ENCODE measurements at regions not wholly inside any gene's neighbourhood (a gene's known extent, or its start where the extent isn't known, plus 50 kb on each side); places are given as distances from the start of the nearest gene placed in this dataset.

GRCh38 chr7:86006909-86007308 lies 636.8 kb upstream of the GRM3 start:
- H3K4me3 Mint-ChIP-seq, result no peak overlapping the region
- peak overlapping the region; percentile 8 for H3K27ac Mint-ChIP-seq
- TF ChIP-seq, protein P1, sequence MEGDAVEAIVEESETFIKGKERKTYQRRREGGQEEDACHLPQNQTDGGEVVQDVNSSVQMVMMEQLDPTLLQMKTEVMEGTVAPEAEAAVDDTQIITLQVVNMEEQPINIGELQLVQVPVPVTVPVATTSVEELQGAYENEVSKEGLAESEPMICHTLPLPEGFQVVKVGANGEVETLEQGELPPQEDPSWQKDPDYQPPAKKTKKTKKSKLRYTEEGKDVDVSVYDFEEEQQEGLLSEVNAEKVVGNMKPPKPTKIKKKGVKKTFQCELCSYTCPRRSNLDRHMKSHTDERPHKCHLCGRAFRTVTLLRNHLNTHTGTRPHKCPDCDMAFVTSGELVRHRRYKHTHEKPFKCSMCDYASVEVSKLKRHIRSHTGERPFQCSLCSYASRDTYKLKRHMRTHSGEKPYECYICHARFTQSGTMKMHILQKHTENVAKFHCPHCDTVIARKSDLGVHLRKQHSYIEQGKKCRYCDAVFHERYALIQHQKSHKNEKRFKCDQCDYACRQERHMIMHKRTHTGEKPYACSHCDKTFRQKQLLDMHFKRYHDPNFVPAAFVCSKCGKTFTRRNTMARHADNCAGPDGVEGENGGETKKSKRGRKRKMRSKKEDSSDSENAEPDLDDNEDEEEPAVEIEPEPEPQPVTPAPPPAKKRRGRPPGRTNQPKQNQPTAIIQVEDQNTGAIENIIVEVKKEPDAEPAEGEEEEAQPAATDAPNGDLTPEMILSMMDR (IDR thresholded peaks at IDR 0.05), result no peak
- H3K36me3 Mint-ChIP-seq (ENCODE audit: low read depth), result no peaks in the 10 kb centered on the region
- H3K9me3 Mint-ChIP-seq, result peaks cover 8% of the 10 kb centered on the region
- peaks cover 5% of the 10 kb centered on the region for H3K4me1 Mint-ChIP-seq
- no peaks in the 10 kb centered on the region for H3K27me3 Mint-ChIP-seq (ENCODE audit: low read depth, poor library complexity)
- DNase-seq, result no peak

DNA sequence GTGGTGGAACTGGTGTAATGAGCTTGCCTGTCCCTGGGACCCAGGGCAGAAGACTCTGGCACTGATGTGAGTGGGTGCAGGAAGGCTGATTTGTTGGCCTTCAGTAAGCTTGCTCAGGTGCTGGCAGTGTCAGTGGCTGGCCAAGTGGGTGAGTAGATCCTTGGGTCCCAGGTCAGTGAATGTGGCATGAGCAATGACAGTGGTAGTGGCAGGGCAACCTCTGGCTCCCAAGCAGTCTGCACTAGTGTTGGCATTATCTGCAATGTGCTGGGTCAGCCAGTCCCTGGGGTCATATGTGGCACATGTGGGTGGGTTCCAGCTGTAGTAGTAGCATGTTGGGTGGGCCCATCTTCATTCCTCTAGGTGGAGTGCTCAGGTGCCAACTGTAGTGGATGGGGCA lies 640.9 kb upstream of the GRM3 start:
- peaks cover 25% of the 10 kb centered on the region for H3K9me3 Mint-ChIP-seq
- H3K27me3 Mint-ChIP-seq (ENCODE audit: low read depth, poor library complexity), result no peaks in the 10 kb centered on the region
- H3K4me3 Mint-ChIP-seq, result no peak overlapping the region
- H3K4me1 Mint-ChIP-seq, result peaks cover 5% of the 10 kb centered on the region
- no peaks in the 10 kb centered on the region for H3K36me3 Mint-ChIP-seq (ENCODE audit: low read depth)
- no peak overlapping the region for H3K27ac Mint-ChIP-seq
- TF ChIP-seq, protein P1 (IDR thresholded peaks at IDR 0.05), result no peak
- DNase-seq, result no peak

DNA sequence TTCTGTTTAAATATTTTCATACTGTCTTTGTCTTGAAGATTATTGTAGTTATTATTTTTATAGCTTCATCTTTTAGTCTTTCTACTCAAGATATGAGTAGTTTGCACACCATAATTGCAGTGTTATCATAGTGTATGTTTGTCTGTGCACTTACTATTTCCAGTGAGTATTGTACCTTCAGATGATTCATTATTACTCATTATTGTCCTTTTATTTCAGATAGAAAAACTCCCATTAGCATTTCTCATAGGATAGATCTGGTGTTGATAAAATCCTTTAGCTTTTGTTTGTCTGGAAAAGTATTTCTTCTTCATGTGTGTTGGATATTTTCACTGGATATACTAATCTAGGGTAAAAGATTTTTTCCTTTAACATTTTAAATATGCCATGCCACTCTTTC lies 646.2 kb upstream of the GRM3 start:
- TF ChIP-seq, protein P1 (IDR thresholded peaks at IDR 0.05), result no peak
- no peaks in the 10 kb centered on the region for H3K27me3 Mint-ChIP-seq (ENCODE audit: low read depth, poor library complexity)
- no peaks in the 10 kb centered on the region for H3K36me3 Mint-ChIP-seq (ENCODE audit: low read depth)
- H3K4me3 Mint-ChIP-seq, result no peak overlapping the region
- H3K4me1 Mint-ChIP-seq, result no peaks in the 10 kb centered on the region
- DNase-seq, result no peak
- H3K9me3 Mint-ChIP-seq, result peaks cover 28% of the 10 kb centered on the region
- no peak overlapping the region for H3K27ac Mint-ChIP-seq

DNA sequence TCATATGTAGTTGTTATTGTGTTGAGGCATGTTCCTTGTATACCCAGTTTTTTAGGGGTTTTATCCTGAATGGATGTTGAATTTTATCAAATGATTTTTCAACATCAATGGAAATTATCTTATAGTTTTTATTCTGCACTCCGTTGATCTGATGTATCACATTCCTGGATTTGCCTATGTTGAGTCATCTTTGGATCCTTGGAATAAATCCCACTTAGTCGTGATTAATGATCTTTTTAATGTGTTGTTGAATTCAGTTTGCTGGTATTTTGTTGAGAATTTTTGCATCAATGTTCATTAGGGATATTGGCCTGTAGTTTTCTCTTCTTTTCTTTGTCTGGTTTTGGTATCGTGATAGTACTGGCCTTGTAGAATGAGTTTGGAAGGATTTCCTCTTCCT lies 648.6 kb upstream of the GRM3 start:
- H3K27ac Mint-ChIP-seq, result no peak overlapping the region
- no peaks in the 10 kb centered on the region for H3K27me3 Mint-ChIP-seq (ENCODE audit: low read depth, poor library complexity)
- no peak for DNase-seq
- TF ChIP-seq, protein P1 (IDR thresholded peaks at IDR 0.05), result no peak
- H3K9me3 Mint-ChIP-seq, result peaks cover 11% of the 10 kb centered on the region
- no peaks in the 10 kb centered on the region for H3K4me1 Mint-ChIP-seq
- no peak overlapping the region for H3K4me3 Mint-ChIP-seq
- no peaks in the 10 kb centered on the region for H3K36me3 Mint-ChIP-seq (ENCODE audit: low read depth)

GRCh38 chr7:85980740-85981139 lies 663.0 kb upstream of the GRM3 start:
- Mint-ChIP-seq H3K4me3 (no peak overlapping the region), H3K27me3 (ENCODE audit: low read depth, poor library complexity) (no peaks in the 10 kb centered on the region), H3K27ac (no peak overlapping the region), H3K4me1 (no peaks in the 10 kb centered on the region), H3K36me3 (ENCODE audit: low read depth) (no peaks in the 10 kb centered on the region), H3K9me3 (no peaks in the 10 kb centered on the region)
- no peak for DNase-seq
- TF ChIP-seq, protein P1 (IDR thresholded peaks at IDR 0.05), result no peak

DNA sequence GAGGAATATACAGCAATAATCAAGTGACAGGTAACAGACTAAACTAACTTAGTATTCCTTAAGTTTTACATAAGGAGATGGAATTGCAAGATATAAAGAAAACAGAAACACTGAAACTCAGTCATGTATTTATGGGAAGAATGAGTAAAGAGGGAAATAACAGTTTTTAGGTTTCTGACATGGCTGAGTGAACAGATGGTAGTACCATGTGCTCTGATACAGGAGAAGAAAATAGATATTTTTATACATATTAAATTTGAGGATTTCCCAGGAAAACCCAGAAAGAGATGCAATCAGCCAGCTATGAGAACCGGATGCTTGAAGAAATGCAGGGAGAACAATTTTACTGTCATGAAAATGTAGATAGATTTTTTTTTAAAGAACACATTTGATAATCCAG lies 669.5 kb upstream of the GRM3 start:
- no peaks in the 10 kb centered on the region for H3K4me1 Mint-ChIP-seq
- H3K4me3 Mint-ChIP-seq, result no peak overlapping the region
- no peak for DNase-seq
- no peaks in the 10 kb centered on the region for H3K9me3 Mint-ChIP-seq
- H3K27ac Mint-ChIP-seq, result peak overlapping the region; percentile 43
- H3K27me3 Mint-ChIP-seq (ENCODE audit: low read depth, poor library complexity), result no peaks in the 10 kb centered on the region
- TF ChIP-seq, protein P1 (IDR thresholded peaks at IDR 0.05), result no peak
- H3K36me3 Mint-ChIP-seq (ENCODE audit: low read depth), result no peaks in the 10 kb centered on the region

Measured in nephron progenitor cell (in vitro differentiated cells).